ENCODE measurements at regions not wholly inside any gene's neighbourhood (a gene's known extent, or its start where the extent isn't known, plus 50 kb on each side); places are given as distances from the start of the nearest gene placed in this dataset.
"Not testable (repeated sequence)": the region's sequence is repeated elsewhere in the genome, so short reads cannot be mapped to it uniquely, and the experiment has no call there.

GRCh38 chr9:110021891-110022290 is 186.1 kb downstream of the C9orf152 start:
- Histone ChIP-seq H3K36me3 (ENCODE audit: control insufficient read depth, insufficient read depth, low read length) (no peaks in the 10 kb centered on the region), H3K27me3 (ENCODE audit: control insufficient read depth, insufficient read depth, low read length) (no peaks in the 10 kb centered on the region)
- no peak for TF ChIP-seq CTCF (IDR thresholded peaks at IDR 0.05)

GRCh38 chr9:110023221-110023620 is 184.7 kb downstream of the C9orf152 start:
- not testable (repeated sequence) for H3K36me3 ChIP-seq (ENCODE audit: control insufficient read depth, insufficient read depth, low read length); H3K79me2 ChIP-seq; H2AFZ ChIP-seq; H3K4me2 ChIP-seq (ENCODE audit: low read length); H3K9ac ChIP-seq; H3K4me3 ChIP-seq (ENCODE audit: low read depth, low read length); H3K27ac ChIP-seq; H3K9me3 ChIP-seq (ENCODE audit: control insufficient read depth, low read length); H3K4me1 ChIP-seq; H3K27me3 ChIP-seq (ENCODE audit: control insufficient read depth, insufficient read depth, low read length)

More at GRCh38 chr9:110021891-110022290, 186.1 kb downstream of the C9orf152 start:
- H3K4me2 ChIP-seq (ENCODE audit: low read length): no peak overlapping the region
- H3K4me1 ChIP-seq: no peaks in the 10 kb centered on the region
- H3K4me3 ChIP-seq (ENCODE audit: low read depth, low read length): no peak overlapping the region
- no peak overlapping the region for H2AFZ ChIP-seq
- H3K79me2 ChIP-seq: no peaks in the 10 kb centered on the region
- no peaks in the 10 kb centered on the region for H3K9me3 ChIP-seq (ENCODE audit: control insufficient read depth, low read length)
- no peak overlapping the region for H3K27ac ChIP-seq
- no peak overlapping the region for H3K9ac ChIP-seq

- no peak for TF ChIP-seq CTCF (IDR thresholded peaks at IDR 0.05)
- Histone ChIP-seq H3K27me3 (ENCODE audit: control insufficient read depth, insufficient read depth, low read length) (no peaks in the 10 kb centered on the region), H3K4me3 (ENCODE audit: low read depth, low read length) (no peak overlapping the region), H3K9me3 (ENCODE audit: control insufficient read depth, low read length) (no peaks in the 10 kb centered on the region), H3K4me1 (no peaks in the 10 kb centered on the region), H3K9ac (no peak overlapping the region), H3K27ac (no peak overlapping the region), H3K4me2 (ENCODE audit: low read length) (no peak overlapping the region), H3K36me3 (ENCODE audit: control insufficient read depth, insufficient read depth, low read length) (peaks cover 2% of the 10 kb centered on the region), H2AFZ (no peak overlapping the region), H3K79me2 (no peaks in the 10 kb centered on the region)
Observed at GRCh38 chr9:110025551-110026170, 182.3 kb downstream of the C9orf152 start.

GRCh38 chr9:110027671-110028081 is 180.3 kb downstream of the C9orf152 start:
- H3K9me3 ChIP-seq (ENCODE audit: control insufficient read depth, low read length): no peaks in the 10 kb centered on the region
- no peak overlapping the region for H3K4me3 ChIP-seq (ENCODE audit: low read depth, low read length)
- H3K36me3 ChIP-seq (ENCODE audit: control insufficient read depth, insufficient read depth, low read length): peaks cover 2% of the 10 kb centered on the region
- H3K27ac ChIP-seq: no peak overlapping the region
- H3K79me2 ChIP-seq: no peaks in the 10 kb centered on the region
- H3K9ac ChIP-seq: no peak overlapping the region
- no peak overlapping the region for H2AFZ ChIP-seq
- H3K27me3 ChIP-seq (ENCODE audit: control insufficient read depth, insufficient read depth, low read length): no peaks in the 10 kb centered on the region
- H3K4me1 ChIP-seq: no peaks in the 10 kb centered on the region
- TF ChIP-seq CTCF (IDR thresholded peaks at IDR 0.05): no peak
- H3K4me2 ChIP-seq (ENCODE audit: low read length): no peak overlapping the region

- no peak overlapping the region for H3K27ac ChIP-seq
- peaks cover 2% of the 10 kb centered on the region for H3K36me3 ChIP-seq (ENCODE audit: control insufficient read depth, insufficient read depth, low read length)
- no peak overlapping the region for H2AFZ ChIP-seq
- H3K4me3 ChIP-seq (ENCODE audit: low read depth, low read length): no peak overlapping the region
- TF ChIP-seq CTCF (IDR thresholded peaks at IDR 0.05): no peak
- H3K9ac ChIP-seq: no peak overlapping the region
- no peaks in the 10 kb centered on the region for H3K4me1 ChIP-seq
- no peaks in the 10 kb centered on the region for H3K27me3 ChIP-seq (ENCODE audit: control insufficient read depth, insufficient read depth, low read length)
- H3K4me2 ChIP-seq (ENCODE audit: low read length): no peak overlapping the region
- no peaks in the 10 kb centered on the region for H3K79me2 ChIP-seq
- no peaks in the 10 kb centered on the region for H3K9me3 ChIP-seq (ENCODE audit: control insufficient read depth, low read length)
Observed at GRCh38 chr9:110028271-110028670, 179.7 kb downstream of the C9orf152 start.

Data from parathyroid adenoma (tissue), 2 donors.